H1 (cell line): ENCODE measurements at regions not wholly inside any gene's neighbourhood (a gene's known extent, or its start where the extent isn't known, plus 50 kb on each side); places are given as distances from the start of the nearest gene placed in this dataset.

Source experiments
- CTCF ChIA-PET: fragments of 300-600 bp; sonication (Branson Sonifier 250); formaldehyde crosslinking; loops from one replicate; lab custom pipeline; 2021; ENCODE audit not compliant: partially characterized antibody; lab: Charles Lee
- POLR2A ChIA-PET: fragments of 300-600 bp; sonication (Branson Sonifier 250); formaldehyde crosslinking; loops from one replicate; lab custom pipeline; 2021; ENCODE audit warnings: inconsistent platforms; ENCODE audit not compliant: partially characterized antibody; lab: Charles Lee
- DNase-seq, 2 experiments: peaks; one replicate each; pipeline versions ENCODE4 v3.0.0 to v3.0.0-alpha.2; 2010 to 2022; ENCODE audit warnings: low spot score in 2 of 2, low read depth in 1 of 2, mixed read lengths in 1 of 2
- FAIRE-seq: peaks from 2 replicates; lab custom pipeline; 2011; peaks lifted over from hg19 to GRCh38; lab: Jason Lieb, UNC
- H2AFZ ChIP-seq: 2 replicates; pipeline ENCODE4 v1.8.1; 2012; ENCODE audit warnings: low read length, inconsistent platforms
- H2AK5ac ChIP-seq: 2 replicates; pipeline ENCODE4 v1.6.1; 2013; ENCODE audit warnings: low read depth, low read length
- H2BK120ac ChIP-seq: replicated peaks from 2 replicates; pipeline ENCODE3; 2013; ENCODE audit warnings: low read depth, low read length, inconsistent platforms
- H2BK12ac ChIP-seq: 2 replicates; pipeline ENCODE4 v1.6.1; 2013; ENCODE audit warnings: low read depth, low read length
- H2BK15ac ChIP-seq: 2 replicates; pipeline ENCODE4 v1.6.1; 2013; ENCODE audit warnings: low read length
- H2BK20ac ChIP-seq: 2 replicates; pipeline ENCODE4 v1.6.1; 2013; ENCODE audit warnings: low read length
- H2BK5ac ChIP-seq: 2 replicates; pipeline ENCODE4 v1.6.1; 2013; ENCODE audit warnings: low read depth, low read length
- H3K14ac ChIP-seq: 2 replicates; pipeline ENCODE4 v1.6.1; 2013; ENCODE audit warnings: inconsistent platforms; ENCODE audit not compliant: insufficient read length
- H3K18ac ChIP-seq: 2 replicates; pipeline ENCODE4 v1.6.1; 2013; ENCODE audit warnings: low read length; ENCODE audit errors: extremely low read depth
- H3K23ac ChIP-seq: 2 replicates; pipeline ENCODE4 v1.6.1; 2013; ENCODE audit warnings: inconsistent platforms; ENCODE audit not compliant: insufficient read length
- H3K23me2 ChIP-seq: 2 replicates; pipeline ENCODE4 v1.6.1; 2013; ENCODE audit warnings: low read depth, low read length
- H3K27ac ChIP-seq: 2 replicates; pipeline ENCODE4 v1.6.1; 2011; ENCODE audit warnings: low read depth, low read length, inconsistent platforms
- H3K27me3 ChIP-seq, 4 experiments: replicated peaks in 1 of 4; 1 replicate in 1 of 4; 2 replicates in 3 of 4; pipeline versions ENCODE4 v1.6.1 to v1.8.1; 2011 to 2013; ENCODE audit warnings: low read length in 3 of 4, mild to moderate bottlenecking in 3 of 4, inconsistent platforms in 2 of 4, mixed read lengths in 2 of 4, moderate library complexity in 1 of 4; ENCODE audit not compliant: control insufficient read depth in 3 of 4, insufficient read depth in 3 of 4; ENCODE audit errors: extremely low read depth in 1 of 4
- H3K36me3 ChIP-seq, 4 experiments: 2 replicates each; pipeline versions ENCODE4 v1.6.1 to v1.8.1; 2011 to 2013; ENCODE audit warnings: mild to moderate bottlenecking in 4 of 4, low read length in 3 of 4, moderate library complexity in 2 of 4, control low read depth in 1 of 4, inconsistent platforms in 1 of 4; ENCODE audit not compliant: insufficient read depth in 4 of 4, control insufficient read depth in 2 of 4
- H3K4ac ChIP-seq: replicated peaks from 2 replicates; pipeline ENCODE3; 2013; ENCODE audit warnings: low read length, low read depth, mixed read lengths, inconsistent platforms; ENCODE audit not compliant: insufficient read length
- H3K4me1 ChIP-seq, 4 experiments: replicated peaks in 1 of 4; 1 replicate in 1 of 4; 2 replicates in 3 of 4; pipeline versions ENCODE4 v1.6.1 to v1.8.1; 2011 to 2013; ENCODE audit warnings: low read length in 3 of 4, inconsistent platforms in 2 of 4, mixed read lengths in 1 of 4; ENCODE audit not compliant: insufficient read depth in 4 of 4, control insufficient read depth in 3 of 4
- H3K4me2 ChIP-seq, 2 experiments: 2 replicates each; pipeline versions ENCODE4 v1.6.1 to v1.8.1; 2011 to 2013; ENCODE audit warnings: low read depth in 2 of 2, low read length in 2 of 2, control low read depth in 1 of 2, inconsistent platforms in 1 of 2, mild to moderate bottlenecking in 1 of 2; ENCODE audit not compliant: insufficient read depth in 1 of 2
- H3K4me3 ChIP-seq, 4 experiments: fragments of 200-600, 300-600 bp in 1 of 4; sonication (generic), shearing (Covaris generic), sonication (Bioruptor Twin) in 1 of 4; 2 replicates each; pipeline versions ENCODE4 v1.5.1 to v1.8.1; 2011 to 2016; ENCODE audit warnings: low read length in 4 of 4, low read depth in 3 of 4, control low read depth in 2 of 4, inconsistent platforms in 2 of 4, mild to moderate bottlenecking in 2 of 4, mixed read lengths in 1 of 4, moderate library complexity in 1 of 4; ENCODE audit not compliant: insufficient read depth in 2 of 4; ENCODE audit errors: extremely low read depth in 1 of 4
- H3K56ac ChIP-seq: replicated peaks from 2 replicates; pipeline ENCODE3; 2013; ENCODE audit warnings: low read depth, mild to moderate bottlenecking, mixed read lengths, low read length, inconsistent platforms; ENCODE audit not compliant: insufficient read length
- H3K79me1 ChIP-seq: 2 replicates; pipeline ENCODE4 v1.6.1; 2013; ENCODE audit warnings: low read depth, low read length, control low read depth
- H3K79me2 ChIP-seq, 2 experiments: 2 replicates each; pipeline versions ENCODE4 v1.6.1 to v1.8.1; 2012 to 2013; ENCODE audit warnings: low read length in 2 of 2, mild to moderate bottlenecking in 2 of 2, inconsistent platforms in 1 of 2; ENCODE audit not compliant: insufficient read depth in 2 of 2, control insufficient read depth in 1 of 2
- H3K9ac ChIP-seq, 4 experiments: replicated peaks in 1 of 4; 1 replicate in 1 of 4; 2 replicates in 3 of 4; pipeline versions ENCODE4 v1.6.1 to v1.8.1; 2011 to 2013; ENCODE audit warnings: low read depth in 3 of 4, low read length in 3 of 4, control low read depth in 2 of 4, mild to moderate bottlenecking in 2 of 4, moderate library complexity in 2 of 4, inconsistent platforms in 1 of 4; ENCODE audit errors: extremely low read depth in 1 of 4
- H3K9me3 ChIP-seq, 2 experiments: 2 replicates each; pipeline versions ENCODE4 v1.6.1 to v1.8.1; 2012 to 2013; ENCODE audit warnings: mild to moderate bottlenecking in 2 of 2, moderate library complexity in 2 of 2, control low read depth in 1 of 2, inconsistent platforms in 1 of 2, low read depth in 1 of 2, low read length in 1 of 2, mixed read lengths in 1 of 2; ENCODE audit not compliant: insufficient read depth in 2 of 2
- H4K20me1 ChIP-seq, 2 experiments: replicated peaks in 1 of 2; 2 replicates each; pipeline versions ENCODE3 to v1.8.1; 2011 to 2013; ENCODE audit warnings: inconsistent platforms in 2 of 2, low read length in 2 of 2, mild to moderate bottlenecking in 1 of 2; ENCODE audit not compliant: insufficient read depth in 2 of 2, control insufficient read depth in 1 of 2
- H4K5ac ChIP-seq: 2 replicates; pipeline ENCODE4 v1.6.1; 2013; ENCODE audit warnings: low read length, low read depth, mixed read lengths, inconsistent platforms; ENCODE audit not compliant: insufficient read length
- H4K8ac ChIP-seq: 2 replicates; pipeline ENCODE4 v1.8.0; 2013; ENCODE audit warnings: mild to moderate bottlenecking, moderate library complexity, low read length, inconsistent platforms; ENCODE audit not compliant: insufficient read depth; ENCODE audit errors: extremely low read depth
- H4K91ac ChIP-seq: replicated peaks from 2 replicates; pipeline ENCODE3; 2013; ENCODE audit warnings: low read length, mixed read lengths, inconsistent platforms; ENCODE audit not compliant: insufficient read length
- BCL11A ChIP-seq, 2 experiments: IDR thresholded peaks; one replicate each; pipeline ENCODE4 v1.6.1; 2011; ENCODE audit warnings: low read depth in 2 of 2, low read length in 2 of 2, mild to moderate bottlenecking in 2 of 2
- CEBPB ChIP-seq: IDR thresholded peaks from 2 replicates; pipeline ENCODE4 v1.6.1; 2012; ENCODE audit warnings: low read depth, low read length
- CREB1 ChIP-seq: IDR thresholded peaks from 2 replicates; pipeline ENCODE4 v1.6.1; 2012; ENCODE audit warnings: inconsistent platforms
- MAX ChIP-seq: IDR thresholded peaks from 2 replicates; pipeline ENCODE4 v1.6.1; 2012; ENCODE audit warnings: inconsistent platforms
- SRF ChIP-seq: IDR thresholded peaks from 2 replicates; pipeline ENCODE4 v1.6.1; 2011; ENCODE audit warnings: mild to moderate bottlenecking, low read depth, low read length, moderate library complexity
- WGBS, 2 experiments: shearing (Covaris generic) in 1 of 2; methylation state at CpG; one replicate each; pipeline versions ENCODE4 v1.1.6 to v1.1.7; 2013 to 2015; ENCODE audit warnings: low lambda C conversion rate in 2 of 2, mixed read lengths in 2 of 2, inconsistent platforms in 1 of 2, low coverage in 1 of 2, missing lambda C conversion rate in 1 of 2; ENCODE audit not compliant: insufficient replicate concordance in 2 of 2, insufficient coverage in 1 of 2, insufficient read length in 1 of 2; ENCODE audit errors: extremely low coverage in 1 of 2, missing lambda C conversion rate in 1 of 2; 5-methylcytosine and 5-hydroxymethylcytosine counted together

DNA sequence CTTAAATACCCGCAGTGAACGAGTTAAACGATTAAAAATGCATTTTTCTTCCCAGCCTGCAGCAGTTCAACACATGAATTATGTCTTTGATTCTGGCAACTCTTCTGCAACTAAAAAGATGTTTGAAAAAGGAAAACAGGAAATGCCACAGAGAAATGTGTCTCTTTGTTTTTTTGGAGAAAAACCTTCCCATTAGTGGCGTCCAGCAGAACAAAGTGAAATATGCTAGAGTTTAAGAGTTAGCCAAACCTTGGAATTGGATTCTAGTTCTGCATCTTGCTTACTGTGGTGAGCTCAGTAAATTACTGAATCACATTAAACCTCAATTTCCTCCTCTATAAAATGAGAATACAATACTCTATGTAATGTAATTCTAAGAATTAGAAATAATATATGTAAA lies 900.2 kb upstream of the ACVR2A start:
- H3K56ac ChIP-seq: no peak overlapping the region
- no peak overlapping the region for H3K18ac ChIP-seq
- H2BK5ac ChIP-seq: no peak overlapping the region
- no peak for FAIRE-seq
- H3K9me3 ChIP-seq: no peaks in the 10 kb centered on the region
- H3K27ac ChIP-seq: no peak overlapping the region
- no peak overlapping the region for H3K23ac ChIP-seq
- H2BK120ac ChIP-seq: no peak overlapping the region
- H3K79me1 ChIP-seq: no peaks in the 10 kb centered on the region
- H2AK5ac ChIP-seq: no peak overlapping the region
- no peak overlapping the region for H2BK12ac ChIP-seq
- no peak overlapping the region for H3K9ac ChIP-seq
- ChIA-PET POLR2A (no interaction called here), CTCF (interaction anchor here (1.4 kb wide), 1 partner anchor 14 kb away, joined by 4 read pairs; no protein-coding TSS in a partner anchor)
- H4K5ac ChIP-seq: no peak overlapping the region
- H2BK15ac ChIP-seq: no peak overlapping the region
- H2AFZ ChIP-seq: 0 out of 2 replicates have a peak overlapping the region, but pooled peaks have one; percentile 63
- no peak overlapping the region for H3K4ac ChIP-seq
- no peak overlapping the region for H2BK20ac ChIP-seq
- no peak overlapping the region for H4K8ac ChIP-seq
- no peak for DNase-seq
- H3K14ac ChIP-seq: no peak overlapping the region
- H3K27me3 ChIP-seq: no peaks in the 10 kb centered on the region
- H4K91ac ChIP-seq: no peak overlapping the region
- H3K23me2 ChIP-seq: no peaks in the 10 kb centered on the region
- H4K20me1 ChIP-seq: no peaks in the 10 kb centered on the region
- TF ChIP-seq CEBPB (no peak), MAX (no peak), BCL11A (IDR thresholded peaks at IDR 0.05; ENCODE audit: low read depth in 2 of 2, low read length in 2 of 2) (no peak), CREB1 (no peak), SRF (no peak)
- TF ChIP-seq, all 59 proteins: peak for 0
- Histone ChIP-seq H3K4me3 (no peak overlapping the region), H3K79me2 (no peaks in the 10 kb centered on the region), H3K4me2 (no peak overlapping the region), H3K36me3 (no peaks in the 10 kb centered on the region), H3K4me1 (no peaks in the 10 kb centered on the region)
- 86% methylated on average over 4 of the region's 4 CpGs; no CpG with 5 or more reads in 1 of the 2 experiments for WGBS, 2 experiments
